NCI-H1694 (cell line): ENCODE measurements at regions not wholly inside any gene's neighbourhood (a gene's known extent, or its start where the extent isn't known, plus 50 kb on each side); places are given as distances from the start of the nearest gene placed in this dataset.
"Not testable (repeated sequence)": the region's sequence is repeated elsewhere in the genome, so short reads cannot be mapped to it uniquely, and the experiment has no call there.

ENCODE experiments used
- DNase-seq: peaks from one replicate; lab custom pipeline; 2025; lab: John Stamatoyannopoulos, UW

GRCh38 chr3:87873136-87873535, 185.7 kb downstream of the CGGBP1 start:
- DNase-seq, result no peak

GRCh38 chr3:87867001-87867400, 191.8 kb downstream of the CGGBP1 start:
- no peak for DNase-seq

- DNase-seq, result no peak
Observed at GRCh38 chr3:87856126-87856525, 202.7 kb downstream of the CGGBP1 start.

GRCh38 chr3:87855616-87856015, 203.2 kb downstream of the CGGBP1 start:
- no peak for DNase-seq

- DNase-seq, result no peak
Observed at GRCh38 chr3:87855211-87855610, 203.6 kb downstream of the CGGBP1 start.

GRCh38 chr3:87848003-87848402, 210.8 kb downstream of the CGGBP1 start:
- DNase-seq, result no peak

GRCh38 chr3:87837076-87837475, 221.7 kb downstream of the CGGBP1 start:
- no peak for DNase-seq

GRCh38 chr3:87836026-87836425, 222.8 kb downstream of the CGGBP1 start:
- DNase-seq, result no peak

GRCh38 chr3:87835236-87835635, 223.6 kb downstream of the CGGBP1 start:
- DNase-seq, result no peak

- DNase-seq, result no peak
Observed at GRCh38 chr3:87834327-87834726, 224.5 kb downstream of the CGGBP1 start.

GRCh38 chr3:87833039-87833377, 225.8 kb downstream of the CGGBP1 start:
- no peak for DNase-seq

- no peak for DNase-seq
Observed at GRCh38 chr3:87828046-87828445, 230.8 kb downstream of the CGGBP1 start.

GRCh38 chr3:87822563-87822962, 236.2 kb downstream of the CGGBP1 start:
- DNase-seq, result no peak

GRCh38 chr3:87813503-87813902, 245.3 kb downstream of the CGGBP1 start:
- not testable (repeated sequence) for DNase-seq

- DNase-seq, result no peak
Observed at GRCh38 chr3:87811953-87812352, 246.9 kb downstream of the CGGBP1 start.

- no peak for DNase-seq
Observed at GRCh38 chr3:87810452-87811016, 248.3 kb downstream of the CGGBP1 start.

- DNase-seq, result no peak
Observed at GRCh38 chr3:87805670-87806069, 253.1 kb downstream of the CGGBP1 start.

- no peak for DNase-seq
Observed at GRCh38 chr3:87801409-87801808, 257.4 kb downstream of the CGGBP1 start.

GRCh38 chr3:87800516-87800915, 258.3 kb downstream of the CGGBP1 start:
- DNase-seq, result no peak

- DNase-seq, result no peak
Observed at GRCh38 chr3:87798567-87798947, 260.2 kb downstream of the CGGBP1 start.

- DNase-seq, result no peak
Observed at GRCh38 chr3:87797872-87798566, 260.8 kb downstream of the CGGBP1 start.

GRCh38 chr3:87796843-87797185, 262.0 kb downstream of the CGGBP1 start:
- no peak for DNase-seq

GRCh38 chr3:87796137-87796842, 262.5 kb downstream of the CGGBP1 start:
- no peak for DNase-seq

- no peak for DNase-seq
Observed at GRCh38 chr3:87795701-87796100, 263.1 kb downstream of the CGGBP1 start.
